Putamen (tissue), 1 donor: ENCODE measurements at regions not wholly inside any gene's neighbourhood (a gene's known extent, or its start where the extent isn't known, plus 50 kb on each side); places are given as distances from the start of the nearest gene placed in this dataset.
A peak's percentile ranks its signal among the peaks of the same experiment; 100 is the strongest.
"Not testable (repeated sequence)": the region's sequence is repeated elsewhere in the genome, so short reads cannot be mapped to it uniquely, and the experiment has no call there.

ENCODE experiments used
- DNase-seq: peaks from one replicate; pipeline ENCODE4 v3.0.0-alpha.2; 2016; ENCODE audit warnings: low spot score

DNA sequence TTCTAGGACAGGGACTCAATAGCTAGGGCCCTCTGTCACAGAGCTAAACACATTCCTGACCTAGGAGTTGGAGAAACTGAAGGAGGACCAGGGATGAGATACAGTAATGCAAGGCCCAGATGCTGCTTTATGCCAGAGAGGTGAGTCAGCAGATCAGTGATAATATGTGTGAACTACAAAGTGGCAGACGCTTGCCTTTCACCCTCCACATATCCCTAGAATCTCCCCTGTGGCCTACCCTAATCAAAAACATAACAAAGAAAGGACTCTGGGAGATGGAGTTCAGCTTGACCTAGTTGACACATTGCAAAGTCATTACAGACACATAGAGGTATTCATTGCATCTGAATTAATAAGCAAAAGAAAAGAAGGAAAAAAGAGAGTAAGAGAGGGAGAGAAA is 417.6 kb upstream of the DYNLRB2 start:
- DNase-seq, result no peak

GRCh38 chr16:80122115-80122514 is 418.7 kb upstream of the DYNLRB2 start:
- no peak for DNase-seq

DNA sequence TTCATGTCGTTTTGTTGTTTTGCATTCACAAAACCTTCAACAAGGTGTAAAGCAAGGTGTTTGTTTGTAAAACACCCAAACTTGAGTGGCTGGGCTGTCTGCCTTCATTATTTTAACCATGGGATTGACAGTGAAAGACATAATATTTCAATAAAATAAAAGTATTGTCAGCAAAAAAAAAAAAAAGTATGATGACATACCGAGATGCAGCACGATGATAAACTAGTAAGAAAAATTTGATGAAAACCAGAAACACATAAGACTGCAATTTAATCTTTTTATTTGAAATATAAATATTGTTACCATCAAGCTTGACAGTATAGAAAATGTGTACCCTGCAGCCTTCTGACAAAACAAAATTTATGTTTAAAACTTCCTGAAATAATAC is 419.3 kb upstream of the DYNLRB2 start:
- no peak for DNase-seq

DNA sequence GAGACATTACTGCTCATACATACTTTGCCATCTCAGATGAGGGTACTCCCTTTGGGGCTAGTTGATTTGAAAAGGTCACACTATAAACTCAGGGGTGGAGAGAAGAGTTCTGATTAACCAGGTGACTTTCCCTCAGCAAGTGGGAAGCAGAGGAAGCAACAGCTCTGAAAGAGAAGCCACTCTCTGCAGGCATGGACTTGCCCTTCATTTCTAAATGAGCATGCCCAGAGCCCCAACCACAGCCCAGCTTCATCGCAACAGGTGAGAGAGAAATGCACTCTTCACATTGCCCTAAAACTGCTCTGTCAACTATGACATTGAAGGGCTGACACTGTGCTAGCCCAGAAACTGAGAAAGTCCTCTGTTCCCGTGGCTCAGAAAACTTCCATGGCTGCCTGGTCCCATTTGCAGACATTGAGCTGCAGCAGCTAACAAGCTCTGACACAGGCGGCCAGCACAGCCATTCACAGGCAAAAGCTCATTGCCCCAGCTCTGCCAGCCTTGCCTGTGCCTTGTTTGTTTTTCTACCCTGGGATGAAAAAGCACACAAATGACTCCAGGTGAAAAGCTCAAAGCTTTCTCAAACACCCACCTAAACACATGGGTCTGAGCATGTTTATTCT is 419.8 kb upstream of the DYNLRB2 start:
- DNase-seq, result no peak

DNA sequence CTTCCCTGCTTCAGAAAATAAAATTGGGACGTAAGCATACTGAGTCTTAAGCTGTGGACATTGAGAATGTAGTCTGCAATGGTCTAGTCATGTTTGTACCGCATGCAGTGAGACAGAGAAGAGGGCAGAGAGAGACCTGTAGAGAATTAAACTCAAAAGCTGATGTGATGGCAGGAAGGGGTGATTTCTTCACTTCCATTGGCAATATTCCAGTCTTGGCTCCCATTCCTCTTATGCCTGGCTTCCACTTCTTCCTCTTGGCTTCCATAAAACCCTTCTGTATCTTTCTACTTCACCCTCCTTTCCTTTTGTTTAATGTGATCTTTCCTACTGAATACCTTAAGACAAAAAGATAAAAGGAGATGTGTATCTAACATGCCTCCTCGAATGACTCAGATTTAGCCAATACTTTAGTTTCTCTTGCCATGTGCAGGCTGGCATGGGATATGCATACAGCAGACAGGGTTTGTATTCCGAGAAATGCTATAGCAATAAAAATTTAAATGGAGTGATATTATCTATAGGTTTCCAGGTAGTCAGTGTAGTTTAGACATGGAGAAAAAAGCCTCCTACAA is 423.1 kb upstream of the DYNLRB2 start:
- no peak for DNase-seq

GRCh38 chr16:80116711-80117110 is 424.1 kb upstream of the DYNLRB2 start:
- DNase-seq, result no peak

- no peak for DNase-seq
These were observed 426.1 kb upstream of the DYNLRB2 start for GRCh38 chr16:80114699-80115098.

DNA sequence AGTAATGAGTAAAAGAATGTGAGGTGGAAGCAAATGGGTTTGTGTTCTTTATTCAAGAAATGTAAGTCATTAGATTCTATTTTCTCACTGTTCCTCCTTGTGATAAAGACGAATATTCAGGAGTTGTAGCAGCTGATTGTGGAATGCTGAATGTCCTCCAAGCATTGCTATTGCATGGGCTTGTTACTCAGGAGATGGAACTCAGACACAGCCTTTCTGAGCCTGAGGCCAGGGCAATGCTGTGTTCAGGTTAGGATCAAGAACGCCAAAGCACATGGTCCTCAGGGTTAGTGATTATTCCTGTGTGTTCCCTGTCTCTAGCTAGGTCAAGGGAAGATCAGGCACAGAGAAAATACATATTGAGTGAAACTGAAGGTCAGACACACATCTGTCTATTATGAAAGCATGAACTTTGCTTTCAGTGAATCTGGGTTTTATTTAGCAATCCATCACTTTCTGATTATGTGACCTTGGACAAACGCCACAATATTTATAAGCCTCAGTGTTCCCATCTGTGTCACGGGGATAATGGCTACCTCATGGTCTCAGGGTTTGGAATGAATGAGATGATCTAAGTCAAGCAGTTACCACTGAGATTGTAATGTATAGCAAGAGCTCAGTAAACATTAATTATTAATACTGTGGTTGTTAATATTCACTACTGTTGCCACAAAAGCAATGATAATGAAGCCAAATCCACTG is 426.8 kb upstream of the DYNLRB2 start:
- DNase-seq, result no peak

- no peak for DNase-seq
These were observed 431.2 kb upstream of the DYNLRB2 start for GRCh38 chr16:80109581-80109980.

- no peak for DNase-seq
These were observed 432.9 kb upstream of the DYNLRB2 start for GRCh38 chr16:80107900-80108299.

DNA sequence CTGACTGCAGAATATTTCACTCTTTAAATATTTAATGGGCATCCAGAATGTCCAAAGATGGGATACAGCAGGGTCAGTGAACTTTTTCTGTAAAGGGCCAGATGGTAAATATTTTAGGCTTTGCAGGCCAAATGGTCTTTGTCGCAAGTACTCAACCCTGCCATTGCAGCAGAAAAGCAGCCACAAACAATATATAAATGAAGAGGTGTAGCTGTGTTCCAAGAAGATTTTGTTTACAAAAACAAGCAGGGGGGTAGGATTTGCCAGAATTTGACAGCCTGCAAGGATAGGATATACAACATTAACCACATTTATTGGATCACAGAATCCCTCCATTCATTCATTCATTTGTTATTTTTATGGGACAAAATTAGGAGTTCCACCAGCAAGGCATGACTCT is 435.0 kb upstream of the DYNLRB2 start:
- no peak for DNase-seq

DNA sequence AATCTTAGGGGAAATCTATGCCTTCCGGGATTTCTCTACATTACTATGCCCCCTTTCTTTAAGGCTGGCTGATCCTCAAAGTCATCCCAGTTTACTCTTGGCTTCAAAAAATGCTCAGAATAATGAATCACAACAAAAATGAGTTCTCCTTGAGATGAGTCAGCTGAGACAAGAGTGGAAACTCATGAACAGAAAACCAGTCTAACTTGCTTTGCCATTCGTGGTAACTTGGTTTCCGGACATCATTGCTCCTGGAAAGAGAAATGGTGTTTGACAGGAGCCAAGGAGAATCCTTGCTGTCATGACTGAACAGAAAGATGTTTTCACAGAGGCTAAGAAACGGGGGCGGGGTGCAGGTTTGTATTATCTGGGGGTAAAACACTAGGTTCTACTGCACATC is 435.6 kb upstream of the DYNLRB2 start:
- no peak for DNase-seq

GRCh38 chr16:80104401-80104800 is 436.4 kb upstream of the DYNLRB2 start:
- DNase-seq, result no peak

DNA sequence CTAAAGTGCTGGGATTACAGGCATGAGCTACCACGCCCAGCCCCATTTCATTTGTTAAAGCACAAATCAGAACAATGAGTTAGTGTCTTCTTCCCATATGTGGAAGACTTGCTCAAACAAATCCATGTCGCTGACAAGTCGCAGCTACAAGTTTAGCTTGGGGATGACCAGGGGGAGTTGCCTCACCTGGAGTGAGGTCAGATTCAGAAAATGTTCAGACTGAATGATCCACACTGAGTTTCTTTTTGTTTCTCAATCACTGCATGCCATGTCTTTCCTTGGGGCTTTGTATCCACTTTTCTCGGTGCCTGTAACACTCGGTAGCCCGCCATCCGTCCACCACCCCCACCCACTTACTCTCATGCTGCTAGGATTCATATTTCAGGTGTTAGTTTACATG is 437.3 kb upstream of the DYNLRB2 start:
- no peak for DNase-seq

DNA sequence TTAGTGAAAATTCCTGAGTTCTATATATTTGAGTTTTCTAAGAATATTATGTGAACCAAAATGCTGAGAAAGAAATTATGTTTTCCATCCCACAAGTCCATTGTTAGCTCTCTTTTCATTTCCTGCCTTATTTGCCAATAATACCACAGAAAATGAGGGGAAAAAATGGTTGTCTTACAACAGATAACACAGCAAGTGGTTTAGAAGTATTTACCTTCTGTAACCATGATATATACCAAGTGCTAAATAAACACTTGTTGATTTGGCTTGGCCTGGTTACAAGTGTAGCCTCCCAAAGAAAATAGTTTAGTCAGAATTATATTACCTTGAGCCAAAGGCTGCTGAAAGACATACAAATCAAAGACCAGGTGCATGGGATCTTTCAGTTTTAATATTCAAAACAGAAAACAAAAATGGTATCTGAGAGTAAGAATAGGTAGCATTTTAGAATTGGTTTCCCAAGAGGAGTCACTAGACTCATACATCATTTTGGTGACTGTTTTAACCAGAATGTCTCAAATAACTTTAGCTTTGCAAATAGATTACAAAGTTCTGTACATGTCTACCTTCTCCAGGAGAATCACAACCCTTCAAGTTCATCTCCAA is 439.8 kb upstream of the DYNLRB2 start:
- no peak for DNase-seq

DNA sequence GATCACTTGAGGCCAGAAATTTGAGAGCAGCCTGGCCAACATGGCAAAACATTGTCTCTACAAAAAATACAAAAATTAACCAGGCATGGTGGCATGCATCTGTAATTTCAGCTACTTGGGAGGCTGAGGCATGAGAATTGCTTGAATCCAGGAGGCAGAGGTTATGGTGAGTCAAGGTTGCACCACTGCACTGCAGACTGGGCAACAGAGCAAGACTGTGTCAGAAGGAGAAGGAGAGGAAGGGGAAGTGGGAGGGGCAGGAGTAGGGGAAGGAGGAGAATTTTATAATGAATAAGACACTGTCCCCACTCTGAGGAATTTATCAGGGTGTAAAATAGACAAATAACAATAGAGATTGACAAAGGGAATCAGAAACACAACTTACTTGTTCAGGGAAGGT is 440.6 kb upstream of the DYNLRB2 start:
- no peak for DNase-seq

GRCh38 chr16:80097098-80097497 is 443.7 kb upstream of the DYNLRB2 start:
- no peak for DNase-seq

DNA sequence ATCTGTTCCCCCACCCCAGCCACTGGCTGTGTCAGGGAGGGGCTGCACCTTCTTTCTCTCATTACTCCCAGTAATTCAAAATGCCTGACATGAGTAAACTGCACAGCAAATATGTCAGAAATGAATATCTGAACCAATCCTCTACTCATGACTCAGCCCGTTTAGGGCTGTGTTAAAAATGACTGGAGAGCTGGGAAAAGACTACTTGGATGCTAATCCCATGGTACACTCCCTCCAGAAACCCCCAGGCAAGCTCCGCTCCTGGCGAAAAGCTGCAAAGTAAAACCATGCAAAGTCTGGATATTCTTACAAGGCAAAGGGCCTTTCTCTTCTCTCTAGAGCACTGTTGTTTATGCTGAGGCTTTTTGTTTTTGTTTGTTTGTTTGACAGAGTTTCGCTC is 448.1 kb upstream of the DYNLRB2 start:
- DNase-seq, result no peak

DNA sequence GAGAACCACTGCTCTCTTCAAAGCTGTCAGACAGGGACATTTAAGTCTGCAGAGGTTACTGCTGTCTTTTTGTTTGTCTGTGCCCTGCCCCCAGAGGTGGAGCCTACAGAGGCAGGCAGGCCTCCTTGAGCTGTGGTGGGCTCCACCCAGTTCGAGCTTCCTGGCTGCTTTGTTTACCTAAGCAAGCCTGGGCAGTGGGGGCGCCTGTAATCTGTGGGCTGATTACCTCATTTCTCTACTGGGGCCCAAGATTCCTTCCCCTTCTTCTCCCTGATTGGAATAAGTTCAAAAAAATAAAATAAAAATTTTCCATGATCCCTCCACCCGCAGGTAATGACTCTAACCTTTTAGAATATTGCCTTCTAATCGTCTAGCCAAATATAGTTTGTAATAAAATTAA is 449.3 kb upstream of the DYNLRB2 start:
- not testable (repeated sequence) for DNase-seq

GRCh38 chr16:80085606-80086005 is 455.2 kb upstream of the DYNLRB2 start:
- no peak for DNase-seq

DNA sequence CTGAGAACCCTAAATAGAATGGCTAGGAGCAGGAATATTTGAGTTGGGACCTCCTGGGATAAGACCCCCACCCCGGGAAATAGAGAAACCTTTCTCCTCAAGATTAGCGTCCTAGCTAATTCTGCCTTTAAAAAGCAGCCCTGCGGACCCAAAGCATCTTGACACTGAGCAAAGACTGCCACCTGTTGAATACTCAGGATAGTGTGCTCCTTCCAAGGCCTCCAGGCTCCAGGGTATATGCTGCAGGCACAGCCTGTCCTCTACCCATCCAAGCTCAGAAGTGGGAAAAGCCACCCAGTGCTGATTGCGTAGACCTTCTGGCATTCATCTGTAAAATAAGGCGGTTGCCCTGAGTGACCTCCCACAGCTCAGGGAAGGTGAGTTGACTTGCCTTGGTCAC is 456.2 kb upstream of the DYNLRB2 start:
- DNase-seq, result peak; percentile 7

GRCh38 chr16:80084163-80084562 is 456.6 kb upstream of the DYNLRB2 start:
- DNase-seq, result no peak

DNA sequence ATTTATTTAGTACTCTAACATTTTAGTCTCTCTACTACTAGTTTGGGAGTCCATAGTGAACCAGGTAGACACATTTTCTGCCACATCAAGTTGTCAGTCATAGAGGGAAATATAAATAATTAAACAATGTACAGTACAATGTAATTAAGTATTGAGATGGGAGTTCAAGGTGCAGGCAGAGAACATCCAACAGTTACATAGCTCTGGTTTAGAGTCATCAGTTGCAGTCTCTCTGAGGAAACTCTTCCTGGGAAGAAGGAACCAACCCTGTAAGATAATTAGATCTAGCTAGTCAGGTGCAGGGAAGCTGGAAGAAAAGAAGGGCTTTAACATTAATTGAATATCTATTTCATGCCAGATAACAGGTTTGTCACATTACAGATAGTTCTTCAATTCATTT is 457.9 kb upstream of the DYNLRB2 start:
- no peak for DNase-seq
